ENCODE measurements at regions not wholly inside any gene's neighbourhood (a gene's known extent, or its start where the extent isn't known, plus 50 kb on each side); places are given as distances from the start of the nearest gene placed in this dataset.

- TF ChIP-seq, protein P1, sequence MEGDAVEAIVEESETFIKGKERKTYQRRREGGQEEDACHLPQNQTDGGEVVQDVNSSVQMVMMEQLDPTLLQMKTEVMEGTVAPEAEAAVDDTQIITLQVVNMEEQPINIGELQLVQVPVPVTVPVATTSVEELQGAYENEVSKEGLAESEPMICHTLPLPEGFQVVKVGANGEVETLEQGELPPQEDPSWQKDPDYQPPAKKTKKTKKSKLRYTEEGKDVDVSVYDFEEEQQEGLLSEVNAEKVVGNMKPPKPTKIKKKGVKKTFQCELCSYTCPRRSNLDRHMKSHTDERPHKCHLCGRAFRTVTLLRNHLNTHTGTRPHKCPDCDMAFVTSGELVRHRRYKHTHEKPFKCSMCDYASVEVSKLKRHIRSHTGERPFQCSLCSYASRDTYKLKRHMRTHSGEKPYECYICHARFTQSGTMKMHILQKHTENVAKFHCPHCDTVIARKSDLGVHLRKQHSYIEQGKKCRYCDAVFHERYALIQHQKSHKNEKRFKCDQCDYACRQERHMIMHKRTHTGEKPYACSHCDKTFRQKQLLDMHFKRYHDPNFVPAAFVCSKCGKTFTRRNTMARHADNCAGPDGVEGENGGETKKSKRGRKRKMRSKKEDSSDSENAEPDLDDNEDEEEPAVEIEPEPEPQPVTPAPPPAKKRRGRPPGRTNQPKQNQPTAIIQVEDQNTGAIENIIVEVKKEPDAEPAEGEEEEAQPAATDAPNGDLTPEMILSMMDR (conservative IDR thresholded peaks at IDR 0.05; ENCODE audit: low read length): no peak
- no peak for DNase-seq (ENCODE audit: low read depth)
- no peak overlapping the region for H3K4me3 ChIP-seq (ENCODE audit: low read length)
These were observed 111.8 kb downstream of the TBXT start for GRCh38 chr6:166055801-166056200.

GRCh38 chr6:166052837-166053236, 114.8 kb downstream of the TBXT start:
- DNase-seq (ENCODE audit: low read depth): no peak
- TF ChIP-seq, protein P1 (conservative IDR thresholded peaks at IDR 0.05; ENCODE audit: low read length): no peak

DNA sequence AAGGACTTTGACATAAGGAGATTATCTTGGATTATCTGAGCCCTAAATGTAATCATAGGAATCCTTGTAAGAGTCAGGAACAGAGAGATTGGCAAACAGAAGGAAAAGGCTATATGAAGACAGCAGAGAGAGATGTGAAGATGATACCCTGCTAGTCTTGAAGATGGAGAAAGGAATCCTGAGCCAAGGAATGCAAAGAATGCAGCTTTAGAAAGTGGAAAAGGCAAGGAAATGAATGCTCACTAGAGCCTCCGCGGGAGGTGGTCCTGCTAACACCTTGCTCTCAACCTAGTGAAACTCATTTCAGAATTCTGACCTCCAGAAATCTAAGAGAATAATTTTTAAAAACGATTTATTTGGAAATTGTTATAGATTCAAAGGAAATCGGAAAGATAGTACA, 117.1 kb downstream of the TBXT start:
- no peak overlapping the region for H3K4me3 ChIP-seq (ENCODE audit: low read length)
- no peak for DNase-seq (ENCODE audit: low read depth)
- TF ChIP-seq, protein P1 (conservative IDR thresholded peaks at IDR 0.05; ENCODE audit: low read length): no peak

More at GRCh38 chr6:166052837-166053236, 114.8 kb downstream of the TBXT start:
- H3K4me3 ChIP-seq (ENCODE audit: low read length): no peak overlapping the region

DNA sequence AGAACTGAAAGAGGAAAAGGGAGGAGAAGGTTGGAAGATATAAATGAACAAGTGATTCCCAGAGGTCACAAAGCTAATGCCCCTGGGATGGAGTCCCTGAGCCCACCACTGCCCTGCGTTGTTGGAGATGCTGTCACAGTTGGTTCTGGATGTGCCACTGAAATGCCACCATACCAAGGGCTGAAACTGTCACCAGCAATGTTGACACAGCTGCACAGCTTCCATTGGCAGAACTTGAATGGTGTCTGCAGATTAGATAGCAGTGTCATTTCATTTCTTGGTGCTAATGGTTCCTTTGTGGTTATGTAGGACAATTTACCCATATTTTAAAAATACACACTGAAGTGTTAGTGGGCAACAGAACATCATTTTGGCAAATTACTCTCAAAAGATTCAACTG, 120.7 kb downstream of the TBXT start:
- no peak for DNase-seq (ENCODE audit: low read depth)
- H3K4me3 ChIP-seq (ENCODE audit: low read length): no peak overlapping the region
- TF ChIP-seq, protein P1 (conservative IDR thresholded peaks at IDR 0.05; ENCODE audit: low read length): no peak

GRCh38 chr6:166046226-166046625, 121.4 kb downstream of the TBXT start:
- DNase-seq (ENCODE audit: low read depth): peak; percentile 84
- no peak overlapping the region for H3K4me3 ChIP-seq (ENCODE audit: low read length)
- TF ChIP-seq, protein P1 (conservative IDR thresholded peaks at IDR 0.05; ENCODE audit: low read length): no peak

DNA sequence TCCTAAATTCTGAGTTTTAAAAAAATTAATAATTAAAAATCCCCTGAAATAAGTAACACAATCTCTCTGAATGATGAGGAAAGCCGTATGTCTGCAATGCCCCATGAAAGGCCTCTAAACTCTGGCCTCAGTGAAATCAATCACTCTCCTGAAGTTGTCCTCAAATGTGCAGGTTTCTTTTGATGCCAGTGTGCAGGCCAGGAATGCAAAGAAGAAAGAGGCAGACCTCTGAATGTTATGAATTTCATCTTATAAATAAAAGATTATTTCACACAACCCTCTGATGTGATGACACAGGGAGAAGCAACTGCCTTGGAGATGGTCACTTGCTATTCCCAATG, 121.8 kb downstream of the TBXT start:
- H3K4me3 ChIP-seq (ENCODE audit: low read length): no peak overlapping the region
- TF ChIP-seq, protein P1 (conservative IDR thresholded peaks at IDR 0.05; ENCODE audit: low read length): no peak
- DNase-seq (ENCODE audit: low read depth): no peak

DNA sequence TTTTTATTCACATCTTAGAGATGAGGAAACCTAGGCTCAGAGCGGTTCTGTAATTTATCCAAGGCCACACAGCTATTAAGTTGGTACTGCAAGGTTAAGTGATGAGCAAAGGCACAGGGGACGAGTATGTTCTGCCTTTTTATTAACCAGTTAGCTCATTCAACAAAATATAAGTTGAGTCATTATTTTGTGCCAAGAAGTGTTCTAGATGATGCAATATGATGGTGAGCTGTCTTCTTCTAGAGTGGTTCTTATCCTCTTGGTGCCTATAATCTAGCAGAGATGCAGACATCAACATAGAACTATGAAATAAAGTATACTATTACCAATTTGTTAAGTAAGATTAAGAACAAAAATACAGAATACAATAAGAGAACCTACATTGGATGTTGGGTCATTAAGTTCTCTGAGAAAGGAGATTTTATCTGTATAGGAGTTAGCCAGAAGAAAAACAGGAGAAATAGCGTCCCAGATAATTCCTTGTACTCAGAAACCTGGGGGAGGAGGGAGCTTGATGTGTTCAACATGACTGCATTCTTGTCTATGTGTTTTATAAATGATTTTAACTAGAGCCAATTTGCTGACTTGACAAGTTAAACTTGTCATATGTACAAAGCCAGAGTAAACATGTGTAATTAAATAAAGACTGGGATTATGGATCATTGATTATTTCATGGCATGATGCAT, 122.3 kb downstream of the TBXT start:
- DNase-seq (ENCODE audit: low read depth): no peak
- TF ChIP-seq, protein P1 (conservative IDR thresholded peaks at IDR 0.05; ENCODE audit: low read length): no peak
- no peak overlapping the region for H3K4me3 ChIP-seq (ENCODE audit: low read length)

All from AG10803 (cell line).